ENCODE measurements at regions not wholly inside any gene's neighbourhood (a gene's known extent, or its start where the extent isn't known, plus 50 kb on each side); places are given as distances from the start of the nearest gene placed in this dataset.
"Not testable (repeated sequence)": the region's sequence is repeated elsewhere in the genome, so short reads cannot be mapped to it uniquely, and the experiment has no call there.

DNA sequence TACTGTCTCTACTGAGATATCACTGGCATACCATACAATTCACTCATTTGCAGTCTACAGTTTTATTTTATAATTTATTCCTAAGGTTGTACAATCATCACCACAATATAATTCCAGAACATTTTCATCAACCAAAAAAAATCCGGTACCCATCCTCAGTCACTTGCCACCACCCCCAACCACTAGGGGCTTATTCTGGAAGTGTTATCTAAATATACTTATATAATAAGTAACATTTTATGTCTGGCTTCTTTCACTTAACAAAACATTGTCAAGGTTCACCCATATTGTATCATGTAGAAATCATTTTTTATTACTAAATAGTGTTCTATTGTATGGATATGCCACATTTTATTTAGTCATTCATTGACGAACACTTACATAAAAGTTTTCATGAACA, 440.8 kb downstream of the RNF144A start:
- H3K27me3 Mint-ChIP-seq, result peaks cover 0 to 7% (median 0%) of the 10 kb centered on the region in 3 donors
- no peak for ATAC-seq (ENCODE audit: low read depth in 2 of 2)
- no peak overlapping the region for H3K27ac Mint-ChIP-seq

DNA sequence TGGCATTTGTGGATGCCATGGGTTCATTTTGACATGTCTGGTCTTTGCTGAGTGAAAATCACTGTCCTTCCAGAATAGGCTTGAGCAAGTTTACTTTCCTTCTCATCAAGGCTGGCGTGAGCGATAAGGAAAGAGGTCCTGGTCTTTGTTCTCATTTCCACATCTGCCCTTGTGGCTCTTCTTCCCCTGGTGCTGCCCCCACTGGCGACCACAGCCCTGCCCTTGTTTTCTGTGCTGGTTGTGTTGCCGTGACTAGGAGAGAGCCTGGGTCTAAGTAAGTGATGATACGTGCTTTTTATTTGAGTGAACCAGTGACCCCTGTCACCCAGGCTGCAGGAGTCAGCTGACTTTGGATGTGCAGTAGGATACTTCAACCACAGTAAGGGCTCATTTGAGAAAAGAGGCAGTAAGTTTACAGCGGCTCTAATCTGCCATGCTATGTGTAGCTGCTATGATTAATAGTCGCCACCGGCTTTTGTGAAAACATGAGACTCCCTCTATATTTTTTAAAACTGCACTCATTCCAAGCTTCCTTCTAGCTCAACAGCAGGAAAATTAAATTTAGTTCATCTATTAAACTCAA, 441.7 kb downstream of the RNF144A start:
- DNase-seq (no peak), ATAC-seq (ENCODE audit: low read depth in 2 of 2) (no peak)
- Mint-ChIP-seq H3K4me3 (no peak overlapping the region), H3K36me3 (no peaks in the 10 kb centered on the region), H3K9me3 (no peaks in the 10 kb centered on the region), H3K4me1 (no peaks in the 10 kb centered on the region), H3K27me3 (peaks cover 0 to 7% (median 0%) of the 10 kb centered on the region in 3 donors), H3K27ac (no peak overlapping the region)

More for the DNA sequence above, 440.8 kb downstream of the RNF144A start:
- Mint-ChIP-seq H3K36me3 (no peaks in the 10 kb centered on the region), H3K4me3 (no peak overlapping the region), H3K9me3 (no peaks in the 10 kb centered on the region), H3K4me1 (no peaks in the 10 kb centered on the region)
- DNase-seq, result no peak

DNA sequence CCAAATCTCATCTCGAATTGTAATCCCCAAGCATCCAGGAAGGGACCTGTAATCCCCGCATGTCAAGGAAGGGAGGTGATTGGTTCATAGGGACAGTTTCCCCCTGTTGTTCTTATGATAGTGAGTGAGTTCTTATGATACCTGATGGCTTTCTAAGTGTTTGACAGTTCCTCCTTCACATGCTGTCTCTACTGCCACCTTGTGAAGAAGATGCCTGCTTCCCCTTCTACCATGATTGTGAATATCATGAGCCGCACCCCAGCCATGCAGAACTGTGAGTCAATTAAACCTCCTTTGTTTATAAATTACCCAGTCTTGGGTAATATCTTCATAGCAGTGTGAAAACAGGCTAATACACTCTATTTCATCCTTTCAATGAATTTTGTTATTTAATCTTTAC, 446.7 kb downstream of the RNF144A start:
- peaks cover 0 to 12% (median 7%) of the 10 kb centered on the region in 7 donors for H3K9me3 Mint-ChIP-seq
- no peak for DNase-seq
- no peaks in the 10 kb centered on the region for H3K4me1 Mint-ChIP-seq
- ATAC-seq (ENCODE audit: low read depth in 2 of 2), result no peak
- H3K36me3 Mint-ChIP-seq, result peaks cover 2 to 4% of the 10 kb centered on the region in 2 donors
- no peak overlapping the region for H3K27ac Mint-ChIP-seq
- no peak overlapping the region for H3K4me3 Mint-ChIP-seq
- H3K27me3 Mint-ChIP-seq, result no peaks in the 10 kb centered on the region

DNA sequence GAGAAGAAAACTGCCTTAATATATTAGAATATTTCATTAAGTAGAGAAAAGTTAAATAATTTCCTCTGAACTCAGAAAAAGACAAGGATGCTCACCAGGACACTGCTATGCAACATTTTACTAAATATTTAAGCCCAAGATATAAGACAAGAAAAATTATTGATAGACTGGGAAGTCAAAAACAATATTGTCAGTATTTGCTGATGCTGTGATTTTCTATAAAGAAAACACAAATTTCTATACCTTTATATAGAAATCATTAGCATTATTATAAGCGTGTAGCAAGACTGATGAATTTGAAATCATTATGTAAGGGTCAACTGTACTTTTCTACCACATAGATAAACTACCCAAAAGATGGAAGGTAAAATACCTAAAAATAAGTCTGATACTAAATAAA, 451.0 kb downstream of the RNF144A start:
- peaks cover 5 to 12% of the 10 kb centered on the region in 2 donors for H3K36me3 Mint-ChIP-seq
- no peak for DNase-seq
- peaks cover 8 to 20% (median 12%) of the 10 kb centered on the region in 7 donors for H3K9me3 Mint-ChIP-seq
- no peak overlapping the region for H3K27ac Mint-ChIP-seq
- ATAC-seq (ENCODE audit: low read depth in 2 of 2), result no peak
- no peak overlapping the region for H3K4me3 Mint-ChIP-seq
- H3K27me3 Mint-ChIP-seq, result no peaks in the 10 kb centered on the region
- no peaks in the 10 kb centered on the region for H3K4me1 Mint-ChIP-seq

DNA sequence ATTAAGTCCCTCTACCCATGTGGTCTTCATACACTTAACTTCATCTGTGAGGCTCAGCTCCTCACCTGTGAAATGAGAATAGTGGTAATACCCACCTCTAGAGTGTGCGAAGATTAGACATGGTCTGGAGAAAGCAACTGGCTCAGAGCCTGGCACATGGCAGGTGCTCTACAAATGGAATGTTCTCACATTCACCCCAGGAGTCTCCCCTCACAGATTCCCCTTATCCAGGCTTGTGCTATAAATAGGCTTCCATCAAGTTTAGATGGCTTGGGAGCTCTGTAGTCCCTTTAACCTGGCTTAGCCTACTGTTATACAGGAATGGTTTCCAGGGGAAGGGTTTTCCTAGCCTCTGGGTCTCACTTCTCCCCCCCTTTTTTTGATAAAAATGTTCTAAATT, 455.9 kb downstream of the RNF144A start:
- H3K27ac Mint-ChIP-seq, result no peak overlapping the region
- ATAC-seq (ENCODE audit: low read depth in 2 of 2) (no peak), DNase-seq (no peak)
- no peak overlapping the region for H3K4me3 Mint-ChIP-seq
- peaks cover 5 to 12% of the 10 kb centered on the region in 2 donors for H3K36me3 Mint-ChIP-seq
- no peaks in the 10 kb centered on the region for H3K4me1 Mint-ChIP-seq
- peaks cover 0 to 5% (median 0%) of the 10 kb centered on the region in 3 donors for H3K27me3 Mint-ChIP-seq
- peaks cover 6 to 16% (median 9%) of the 10 kb centered on the region in 7 donors for H3K9me3 Mint-ChIP-seq

DNA sequence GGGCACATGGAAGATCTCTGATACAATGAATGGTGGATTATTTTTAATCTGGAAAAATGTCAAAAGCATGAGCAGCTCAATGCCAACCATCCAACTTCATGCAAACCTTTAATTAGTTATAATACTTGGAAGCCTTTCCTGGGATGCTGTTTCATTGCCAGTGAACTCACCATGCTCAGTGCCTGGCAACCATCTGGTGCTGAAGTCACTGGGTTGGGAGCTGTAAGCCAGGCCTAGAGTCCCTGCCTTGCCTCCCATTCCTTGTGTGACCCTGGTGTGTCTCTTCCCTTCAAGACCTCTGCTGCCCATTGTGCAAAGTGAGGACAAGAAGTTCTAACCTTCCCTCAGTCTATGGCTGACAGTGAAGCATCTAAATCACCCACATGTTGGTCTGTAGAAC, 458.7 kb downstream of the RNF144A start:
- no peak overlapping the region for H3K27ac Mint-ChIP-seq
- no peaks in the 10 kb centered on the region for H3K36me3 Mint-ChIP-seq
- H3K9me3 Mint-ChIP-seq, result peaks cover 0 to 4% (median 0%) of the 10 kb centered on the region in 7 donors
- ATAC-seq (ENCODE audit: low read depth in 2 of 2) (no peak), DNase-seq (no peak)
- H3K4me1 Mint-ChIP-seq, result peaks cover 0 to 5% (median 3%) of the 10 kb centered on the region in 3 donors
- peaks cover 6 to 9% (median 8%) of the 10 kb centered on the region in 3 donors for H3K27me3 Mint-ChIP-seq
- H3K4me3 Mint-ChIP-seq, result no peak overlapping the region

DNA sequence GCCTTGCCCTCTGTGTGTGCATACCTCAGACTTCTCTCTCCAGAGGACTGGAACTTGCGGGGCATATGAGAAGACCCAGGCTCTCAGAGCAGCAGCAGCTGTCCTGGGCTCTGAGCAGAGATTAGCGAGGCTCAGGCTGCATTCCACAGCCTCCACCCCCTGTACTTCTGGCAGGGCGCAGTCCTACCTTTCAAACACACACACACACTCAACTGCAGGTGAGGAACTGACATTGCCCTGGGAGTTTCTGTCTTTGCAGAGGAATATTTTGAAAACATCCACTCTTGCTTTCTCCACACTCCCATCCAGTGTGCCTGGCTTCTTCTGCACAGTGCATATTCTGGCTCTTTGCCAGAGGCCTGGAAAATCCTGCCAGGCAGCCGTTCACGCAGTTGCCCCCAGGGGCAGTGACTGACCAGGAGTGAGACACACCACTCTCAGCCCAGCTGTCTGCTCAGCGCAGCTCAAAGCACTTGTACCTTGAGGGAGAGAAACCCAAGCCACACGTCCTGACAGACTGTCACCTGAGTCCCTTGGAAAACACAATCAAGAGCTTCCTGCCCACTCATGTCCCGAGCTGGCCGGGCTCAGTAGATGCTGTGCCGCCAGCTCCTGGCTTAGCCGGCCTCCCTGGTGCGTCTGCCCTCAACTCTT, 460.8 kb downstream of the RNF144A start:
- H3K4me3 Mint-ChIP-seq, result no peak overlapping the region
- peaks cover 6 to 9% (median 8%) of the 10 kb centered on the region in 3 donors for H3K27me3 Mint-ChIP-seq
- no peaks in the 10 kb centered on the region for H3K36me3 Mint-ChIP-seq
- no peak for ATAC-seq (ENCODE audit: low read depth in 2 of 2)
- H3K9me3 Mint-ChIP-seq, result no peaks in the 10 kb centered on the region
- peak overlapping the region in 1 of 6 donors; percentile 39 for H3K27ac Mint-ChIP-seq
- no peak for DNase-seq
- peaks cover 0 to 7% (median 5%) of the 10 kb centered on the region in 3 donors for H3K4me1 Mint-ChIP-seq

DNA sequence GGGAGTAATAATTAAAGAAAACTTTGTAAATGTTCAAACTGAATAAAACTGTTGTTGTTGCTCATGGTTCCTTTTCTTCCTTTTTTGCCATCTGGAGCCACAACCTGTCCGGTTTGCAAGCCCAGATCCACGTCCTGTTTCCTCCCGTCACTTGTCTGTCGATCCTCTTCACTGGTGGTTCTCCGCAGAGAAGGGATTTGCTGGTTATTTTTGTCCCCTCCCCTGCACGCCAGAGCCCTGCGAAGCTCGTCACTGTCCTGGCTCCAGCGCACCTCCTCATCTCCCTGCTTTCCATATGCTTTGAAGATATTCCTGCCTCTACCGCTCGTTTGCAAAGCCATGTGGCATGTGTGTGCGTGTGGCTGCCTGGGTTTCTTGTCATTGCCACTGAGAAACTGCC, 461.4 kb downstream of the RNF144A start:
- Mint-ChIP-seq H3K27me3 (peaks cover 6 to 9% (median 8%) of the 10 kb centered on the region in 3 donors), H3K27ac (peak overlapping the region in 1 of 6 donors; percentile 39), H3K36me3 (no peaks in the 10 kb centered on the region), H3K9me3 (no peaks in the 10 kb centered on the region), H3K4me3 (peak overlapping the region in 1 of 8 donors; percentile 25), H3K4me1 (peaks cover 0 to 7% (median 5%) of the 10 kb centered on the region in 3 donors)
- no peak for ATAC-seq (ENCODE audit: low read depth in 2 of 2)
- no peak for DNase-seq

DNA sequence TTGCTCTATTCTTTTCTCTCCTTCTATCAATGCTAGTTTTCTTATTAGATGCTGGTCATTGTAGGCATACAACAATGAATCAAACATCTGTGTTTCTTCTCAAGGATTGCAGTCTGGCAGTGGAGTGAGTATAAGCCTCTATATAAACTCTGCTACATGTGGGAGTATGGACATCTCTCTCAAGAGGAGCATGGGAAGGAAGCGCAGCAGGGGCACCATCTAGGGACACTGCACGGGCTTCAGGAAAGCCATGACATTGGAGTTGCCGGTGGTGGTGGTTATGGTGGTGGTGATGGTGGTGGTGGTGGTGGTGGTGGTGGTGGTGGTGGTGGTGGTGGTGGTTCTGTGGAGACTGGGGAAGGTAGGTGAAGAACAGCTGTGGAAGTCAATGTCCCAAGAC, 462.6 kb downstream of the RNF144A start:
- peaks cover 4 to 8% (median 6%) of the 10 kb centered on the region in 3 donors for H3K27me3 Mint-ChIP-seq
- H3K27ac Mint-ChIP-seq, result no peak overlapping the region
- H3K4me3 Mint-ChIP-seq, result no peak overlapping the region
- no peaks in the 10 kb centered on the region for H3K9me3 Mint-ChIP-seq
- peaks cover 0 to 7% (median 5%) of the 10 kb centered on the region in 3 donors for H3K4me1 Mint-ChIP-seq
- H3K36me3 Mint-ChIP-seq, result no peaks in the 10 kb centered on the region
- DNase-seq (no peak), ATAC-seq (ENCODE audit: low read depth in 2 of 2) (no peak)

DNA sequence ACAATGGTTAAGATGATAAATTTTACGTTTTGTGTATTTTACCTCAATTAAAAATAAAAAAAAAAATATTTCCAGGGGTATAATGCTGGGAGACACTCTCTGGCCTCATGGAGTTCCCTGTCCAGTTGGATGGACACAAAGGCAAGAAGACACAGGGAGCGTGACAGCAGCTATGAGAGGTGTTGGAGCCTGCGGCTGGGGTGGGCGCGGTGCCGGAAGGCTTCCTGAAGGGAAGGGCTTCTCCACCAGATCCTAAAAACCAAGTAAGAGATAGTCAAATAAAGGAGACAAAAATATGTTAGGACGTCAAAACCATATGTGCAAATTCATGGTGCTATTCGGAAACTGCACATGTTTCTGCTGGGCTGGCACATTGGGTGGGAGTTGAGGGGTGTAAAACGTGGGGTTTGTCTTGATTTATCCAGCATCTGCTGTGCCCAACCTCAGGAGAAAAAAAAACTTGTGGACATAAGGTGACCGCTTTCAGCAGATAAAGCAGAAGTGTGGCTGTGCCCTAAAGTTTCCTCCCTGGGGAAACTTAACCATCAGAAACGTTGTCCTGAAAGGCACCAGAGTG, 467.6 kb downstream of the RNF144A start:
- H3K9me3 Mint-ChIP-seq, result no peaks in the 10 kb centered on the region
- peaks cover 0 to 4% (median 0%) of the 10 kb centered on the region in 3 donors for H3K4me1 Mint-ChIP-seq
- H3K27ac Mint-ChIP-seq, result peak overlapping the region in 1 of 6 donors; percentile 0
- no peak for ATAC-seq (ENCODE audit: low read depth in 2 of 2)
- H3K36me3 Mint-ChIP-seq, result no peaks in the 10 kb centered on the region
- no peaks in the 10 kb centered on the region for H3K27me3 Mint-ChIP-seq
- H3K4me3 Mint-ChIP-seq, result no peak overlapping the region
- no peak for DNase-seq

DNA sequence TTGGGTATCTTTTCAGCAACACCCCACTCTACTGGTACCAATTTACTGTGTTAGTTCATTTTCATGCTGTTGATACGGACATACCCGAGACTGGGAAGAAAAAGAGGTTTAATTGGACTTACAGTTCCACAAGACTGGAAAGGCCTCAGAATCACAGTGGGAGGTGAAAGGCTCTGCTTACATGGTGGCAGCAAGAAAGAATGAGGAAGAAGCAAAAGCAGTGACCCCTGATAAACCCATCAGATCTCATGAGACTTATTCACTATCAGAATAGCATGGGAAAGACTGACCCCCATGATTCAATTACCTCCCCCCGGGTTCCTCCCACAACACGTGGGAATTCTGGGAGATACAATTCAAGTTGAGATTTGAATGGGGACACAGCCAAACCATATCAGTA, 473.1 kb downstream of the RNF144A start:
- not testable (repeated sequence) for H3K9me3 Mint-ChIP-seq; ATAC-seq (ENCODE audit: low read depth in 2 of 2); H3K27ac Mint-ChIP-seq; H3K27me3 Mint-ChIP-seq; DNase-seq; H3K4me3 Mint-ChIP-seq; H3K4me1 Mint-ChIP-seq; H3K36me3 Mint-ChIP-seq

DNA sequence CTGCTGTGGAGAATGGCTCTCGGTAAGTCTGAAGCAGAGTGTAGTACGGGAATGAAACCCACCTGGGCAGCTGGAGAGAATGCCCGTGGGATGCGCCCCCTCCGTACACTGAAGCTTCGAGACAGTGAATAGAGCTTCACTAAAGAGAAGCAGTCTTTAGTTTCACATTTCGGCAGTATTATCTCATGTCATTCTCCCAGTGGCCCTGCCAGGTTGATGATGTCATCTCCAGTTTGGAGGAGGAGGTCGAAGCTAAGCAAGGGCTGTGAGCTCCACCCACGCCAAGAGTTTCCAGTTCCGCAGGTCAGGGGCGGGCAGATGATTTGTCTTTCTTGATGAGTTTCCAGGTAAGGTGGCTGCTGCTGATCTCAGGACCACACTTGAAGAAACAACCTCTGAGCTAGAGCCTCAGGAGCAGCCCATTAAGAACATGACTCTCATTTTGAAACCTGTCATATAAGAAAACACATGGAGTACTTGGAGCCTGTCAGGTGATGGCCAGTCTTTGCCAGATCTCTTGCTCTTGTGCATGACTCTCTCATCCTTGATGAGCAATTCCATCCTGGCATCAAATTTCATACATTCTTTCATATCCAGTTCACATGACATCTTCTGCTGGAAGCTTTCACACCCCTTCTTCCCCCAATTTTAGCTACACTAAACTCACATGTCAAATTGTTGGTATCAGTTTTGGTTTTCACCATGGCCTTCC, 475.0 kb downstream of the RNF144A start:
- DNase-seq (no peak), ATAC-seq (ENCODE audit: low read depth in 2 of 2) (no peak)
- no peak overlapping the region for H3K27ac Mint-ChIP-seq
- peaks cover 0 to 2% (median 0%) of the 10 kb centered on the region in 7 donors for H3K9me3 Mint-ChIP-seq
- H3K36me3 Mint-ChIP-seq, result no peaks in the 10 kb centered on the region
- H3K27me3 Mint-ChIP-seq, result no peaks in the 10 kb centered on the region
- H3K4me3 Mint-ChIP-seq, result no peak overlapping the region
- no peaks in the 10 kb centered on the region for H3K4me1 Mint-ChIP-seq

DNA sequence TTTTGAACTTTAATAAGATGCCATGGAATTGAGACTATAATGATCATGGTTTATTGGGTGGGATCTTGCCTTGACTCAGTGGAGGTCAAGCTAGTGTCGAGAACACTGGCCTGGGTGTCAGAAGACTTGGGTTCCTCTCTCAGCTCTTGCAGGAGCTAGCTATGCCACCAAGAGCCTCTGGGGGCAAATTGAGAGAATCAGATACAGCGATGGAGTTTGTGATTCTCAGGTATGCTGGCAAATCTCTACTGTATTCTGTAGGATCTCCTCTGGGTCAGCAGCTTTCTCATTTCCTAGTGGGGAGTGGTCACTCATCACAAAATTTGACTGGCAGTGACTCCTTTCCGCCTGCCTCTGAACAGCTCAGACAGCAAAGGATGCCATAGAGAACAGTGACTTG, 477.0 kb downstream of the RNF144A start:
- ATAC-seq (ENCODE audit: low read depth in 2 of 2), result no peak
- DNase-seq, result no peak
- H3K36me3 Mint-ChIP-seq, result no peaks in the 10 kb centered on the region
- no peak overlapping the region for H3K27ac Mint-ChIP-seq
- no peaks in the 10 kb centered on the region for H3K27me3 Mint-ChIP-seq
- H3K4me3 Mint-ChIP-seq, result no peak overlapping the region
- H3K4me1 Mint-ChIP-seq, result no peaks in the 10 kb centered on the region
- peaks cover 0 to 2% (median 0%) of the 10 kb centered on the region in 7 donors for H3K9me3 Mint-ChIP-seq
